GM12878 (cell line): ENCODE measurements at regions not wholly inside any gene's neighbourhood (a gene's known extent, or its start where the extent isn't known, plus 50 kb on each side); places are given as distances from the start of the nearest gene placed in this dataset.

Experiments
- ATAC-seq: fragments of 200-7000 bp; cut with Tn5 transposase; 3 replicates; pipeline ENCODE4 v1.9.1; 2020; ENCODE audit warnings: mild to moderate bottlenecking, moderate library complexity
- BruUV-seq: library from RNA; stranded (reverse); fragments of 400-500 nt; replicated peaks from 2 replicates; lab custom pipeline; 2021; lab: Mats Ljungman, UMichigan
- CTCF ChIA-PET: fragments of 300-600 bp; sonication (Branson Sonifier 250); formaldehyde crosslinking; extraction: SDS; loops from one replicate; lab custom pipeline; 2021; ENCODE audit warnings: inconsistent platforms; lab: Yijun Ruan, JAX
- POLR2A ChIA-PET: fragments of 350-600 bp; formaldehyde crosslinking; extraction: SDS; loops from one replicate; lab custom pipeline; 2021; ENCODE audit warnings: inconsistent platforms; lab: Charles Lee
- RAD21 ChIA-PET: fragments of 300-600 bp; sonication (Branson Sonifier 250); formaldehyde crosslinking; loops from one replicate; lab custom pipeline; 2023; ENCODE audit warnings: antibody characterized with exemption; ENCODE audit not compliant: unreplicated experiment; lab: Charles Lee
- SMC1A ChIA-PET: fragments of 300-600 bp; sonication (Branson Sonifier 250); formaldehyde crosslinking; loops from one replicate; lab custom pipeline; 2023; ENCODE audit not compliant: unreplicated experiment, uncharacterized antibody; lab: Charles Lee
- DNase-seq: peaks from one replicate; pipeline ENCODE4 v3.0.0-alpha.2; 2011; ENCODE audit warnings: low read depth, low spot score
- FAIRE-seq: peaks from 3 replicates; lab custom pipeline; 2011; peaks lifted over from hg19 to GRCh38; lab: Jason Lieb, UNC
- H2AFZ ChIP-seq: 2 replicates; pipeline ENCODE4 v1.6.0; 2011; ENCODE audit warnings: low read depth, low read length, control low read depth; ENCODE audit not compliant: control insufficient read depth
- H3K27ac ChIP-seq: 2 replicates; pipeline ENCODE4 v1.5.1; 2011; ENCODE audit warnings: control low read depth; ENCODE audit not compliant: control insufficient read depth, insufficient read depth
- H3K27me3 ChIP-seq, 2 experiments: replicated peaks in 1 of 2; 2 replicates each; pipeline versions ENCODE4 v1.6.0 to v1.6.1; 2011; ENCODE audit warnings: low read length in 1 of 2; ENCODE audit not compliant: control insufficient read depth in 2 of 2, insufficient read depth in 2 of 2
- H3K36me3 ChIP-seq, 2 experiments: 2 replicates each; pipeline ENCODE4 v1.5.1; 2011; ENCODE audit warnings: low read length in 1 of 2; ENCODE audit not compliant: control insufficient read depth in 2 of 2, insufficient read depth in 2 of 2
- H3K4me1 ChIP-seq: 2 replicates; pipeline ENCODE4 v1.6.1; 2011; ENCODE audit warnings: mild to moderate bottlenecking, low read length, moderate library complexity, mixed read lengths; ENCODE audit not compliant: control insufficient read depth, insufficient read depth
- H3K4me2 ChIP-seq: 2 replicates; pipeline ENCODE4 v1.6.0; 2011; ENCODE audit warnings: control low read depth; ENCODE audit not compliant: control insufficient read depth, insufficient read depth
- H3K4me3 ChIP-seq: fragments of 200-600 bp; sonication (generic); 2 replicates; pipeline ENCODE4 v1.5.1; 2016
- H3K79me2 ChIP-seq: 2 replicates; pipeline ENCODE4 v1.6.0; 2011; ENCODE audit warnings: low read length; ENCODE audit not compliant: control insufficient read depth, insufficient read depth
- H3K9ac ChIP-seq: 2 replicates; pipeline ENCODE4 v1.8.0; 2011; ENCODE audit warnings: low read length, control low read depth, mixed read lengths; ENCODE audit not compliant: control insufficient read depth, insufficient read depth
- H3K9me3 ChIP-seq: replicated peaks from 3 replicates; pipeline ENCODE4 v1.5.1; 2011; ENCODE audit warnings: mild to moderate bottlenecking, low read length; ENCODE audit not compliant: control insufficient read depth, insufficient read depth
- H4K20me1 ChIP-seq: 2 replicates; pipeline ENCODE4 v1.6.0; 2011; ENCODE audit not compliant: control insufficient read depth, insufficient read depth
- ATF7 ChIP-seq: fragments of 450-650 bp; IDR thresholded peaks from 2 replicates; pipeline ENCODE4 v1.6.1; 2016; ENCODE audit warnings: low read depth, mild to moderate bottlenecking
- EZH2 ChIP-seq: IDR thresholded peaks from 2 replicates; pipeline ENCODE4 v1.6.1; 2012; ENCODE audit warnings: low read depth, mild to moderate bottlenecking, control low read depth, inconsistent platforms, low read length, borderline replicate concordance; ENCODE audit not compliant: control insufficient read depth
- GATAD2B ChIP-seq: fragments of 450-650 bp; conservative IDR thresholded peaks from 2 replicates; pipeline ENCODE4 v1.6.1; 2017; ENCODE audit warnings: low read depth, mild to moderate bottlenecking, moderate library complexity
- IRF4 ChIP-seq: IDR thresholded peaks from 2 replicates; pipeline ENCODE4 v1.6.1; 2011; ENCODE audit warnings: low read depth, low read length
- KLF5 ChIP-seq: fragments of 450-650 bp; IDR thresholded peaks from 2 replicates; pipeline ENCODE4 v1.6.1; 2014; ENCODE audit warnings: mild to moderate bottlenecking; ENCODE audit not compliant: partially characterized antibody
- MAX ChIP-seq: IDR thresholded peaks from 2 replicates; pipeline ENCODE4 v1.6.1; 2012; ENCODE audit warnings: low read depth, low read length, improper control_type of control experiment
- MXI1 ChIP-seq: fragments of 150-350 bp; IDR thresholded peaks from 2 replicates; pipeline ENCODE4 v1.6.1; 2011; ENCODE audit warnings: low read depth, mild to moderate bottlenecking, inconsistent platforms, low read length, improper control_type of control experiment
- NFYB ChIP-seq: IDR thresholded peaks from 2 replicates; pipeline ENCODE4 v1.6.1; 2011; ENCODE audit warnings: low read depth, mild to moderate bottlenecking, low read length, improper control_type of control experiment, moderate library complexity; ENCODE audit not compliant: insufficient read depth
- RAD21 ChIP-seq: IDR thresholded peaks from 2 replicates; pipeline ENCODE4 v1.6.1; 2011; ENCODE audit warnings: mild to moderate bottlenecking, low read depth, low read length, moderate library complexity; ENCODE audit not compliant: insufficient read depth
- RB1 ChIP-seq: fragments of 450-650 bp; formaldehyde crosslinking; IDR thresholded peaks from 2 replicates; pipeline ENCODE4 v1.6.1; 2017; ENCODE audit warnings: mild to moderate bottlenecking, borderline replicate concordance
- SREBF1 ChIP-seq: IDR thresholded peaks from 2 replicates; pipeline ENCODE4 v1.6.1; 2012; ENCODE audit warnings: mild to moderate bottlenecking, low read length
- SREBF2 ChIP-seq: IDR thresholded peaks from 2 replicates; pipeline ENCODE4 v1.6.1; 2012; ENCODE audit warnings: mild to moderate bottlenecking, low read length
- ZNF622 ChIP-seq: fragments of 450-650 bp; IDR thresholded peaks from 2 replicates; pipeline ENCODE4 v1.6.1; 2017; ENCODE audit warnings: mild to moderate bottlenecking, inconsistent platforms
- WGBS: methylation state at CpG from one replicate; pipeline ENCODE4 v1.1.6; 2016; ENCODE audit warnings: low lambda C conversion rate; ENCODE audit not compliant: insufficient replicate concordance, insufficient coverage; ENCODE audit errors: missing lambda C conversion rate; 5-methylcytosine and 5-hydroxymethylcytosine counted together
- in situ Hi-C: fragments of 300-500 bp; cut with MboI; formaldehyde crosslinking; loops from 9 replicates; pipeline ENCODE4 v1.14.3; 2018; ENCODE audit warnings: mixed read lengths
- intact Hi-C: fragments of 100-400 bp; cut with micrococcal nuclease; formaldehyde crosslinking; loops from one replicate; pipeline ENCODE4 v1.14.2; 2022; ENCODE audit not compliant: unreplicated experiment
- TF ChIP-seq, protein P1 (sequence below): fragments of 450-650 bp; IDR thresholded peaks from 2 replicates; pipeline ENCODE4 v1.6.1; 2016; ENCODE audit warnings: mild to moderate bottlenecking

- Histone ChIP-seq H3K79me2 (no peaks in the 10 kb centered on the region), H3K27ac (no peak overlapping the region), H3K27me3 (no peaks in the 10 kb centered on the region), H3K4me2 (no peak overlapping the region), H3K4me1 (no peaks in the 10 kb centered on the region), H3K4me3 (no peak overlapping the region), H2AFZ (no peak overlapping the region), H3K36me3 (no peaks in the 10 kb centered on the region), H4K20me1 (no peaks in the 10 kb centered on the region), H3K9ac (no peak overlapping the region), H3K9me3 (no peaks in the 10 kb centered on the region)
- in situ Hi-C loops (no loop called here), intact Hi-C loops (no loop called here)
- ChIA-PET RAD21 (no interaction called here), POLR2A (no interaction called here), CTCF (interaction anchor here (0.5 kb wide), 1 partner anchor 433 kb away, joined by 3 read pairs; no protein-coding TSS in a partner anchor), SMC1A (no interaction called here)
- DNase-seq = no peak
- no peak for FAIRE-seq
- TF ChIP-seq ATF7 = no peak
- TF ChIP-seq ZNF622 = no peak
- TF ChIP-seq EZH2 = no peak
- no peak for ATAC-seq
- WGBS = 41% methylated on average over 26 of the region's 26 CpGs
- no TSS peak for BruUV-seq
These were observed 296.0 kb downstream of the MEX3B start for GRCh38 chr15:81749716-81750375.

- no peaks in the 10 kb centered on the region for H4K20me1 ChIP-seq
- no peaks in the 10 kb centered on the region for H3K4me1 ChIP-seq
- BruUV-seq = no TSS peak
- ChIA-PET POLR2A (no interaction called here), SMC1A (no interaction called here), RAD21 (no interaction called here), CTCF (interaction anchor here (0.6 kb wide), 1 partner anchor 96 kb away, joined by 3 read pairs; no protein-coding TSS in a partner anchor)
- no peak for ATAC-seq
- no peak for FAIRE-seq
- in situ Hi-C loops (no loop called here), intact Hi-C loops (no loop called here)
- H3K4me3 ChIP-seq = no peak overlapping the region
- 6% methylated on average over 2 of the region's 2 CpGs for WGBS
- H3K9me3 ChIP-seq = no peaks in the 10 kb centered on the region
- H3K36me3 ChIP-seq = no peaks in the 10 kb centered on the region
- H3K9ac ChIP-seq = no peak overlapping the region
- H3K27me3 ChIP-seq = no peaks in the 10 kb centered on the region
- H3K4me2 ChIP-seq = no peak overlapping the region
- no peak overlapping the region for H2AFZ ChIP-seq
- no peak for DNase-seq
- no peak overlapping the region for H3K27ac ChIP-seq
- no peaks in the 10 kb centered on the region for H3K79me2 ChIP-seq
- TF ChIP-seq SREBF2 (no peak), RAD21 (no peak), GATAD2B (no peak), MAX (no peak), RB1 (no peak), NFYB (no peak), MXI1 (no peak), IRF4 (no peak), KLF5 (no peak), SREBF1 (no peak)
- TF ChIP-seq, protein P1, sequence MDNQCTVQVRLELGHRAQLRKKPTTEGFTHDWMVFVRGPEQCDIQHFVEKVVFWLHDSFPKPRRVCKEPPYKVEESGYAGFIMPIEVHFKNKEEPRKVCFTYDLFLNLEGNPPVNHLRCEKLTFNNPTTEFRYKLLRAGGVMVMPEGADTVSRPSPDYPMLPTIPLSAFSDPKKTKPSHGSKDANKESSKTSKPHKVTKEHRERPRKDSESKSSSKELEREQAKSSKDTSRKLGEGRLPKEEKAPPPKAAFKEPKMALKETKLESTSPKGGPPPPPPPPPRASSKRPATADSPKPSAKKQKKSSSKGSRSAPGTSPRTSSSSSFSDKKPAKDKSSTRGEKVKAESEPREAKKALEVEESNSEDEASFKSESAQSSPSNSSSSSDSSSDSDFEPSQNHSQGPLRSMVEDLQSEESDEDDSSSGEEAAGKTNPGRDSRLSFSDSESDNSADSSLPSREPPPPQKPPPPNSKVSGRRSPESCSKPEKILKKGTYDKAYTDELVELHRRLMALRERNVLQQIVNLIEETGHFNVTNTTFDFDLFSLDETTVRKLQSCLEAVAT = no peak
These were observed 298.3 kb downstream of the MEX3B start for GRCh38 chr15:81747482-81747881.
